Heart right ventricle (tissue), 16 donors: ENCODE measurements at regions not wholly inside any gene's neighbourhood (a gene's known extent, or its start where the extent isn't known, plus 50 kb on each side); places are given as distances from the start of the nearest gene placed in this dataset.

ENCODE experiments used
- ATAC-seq, 8 donors: fragments of 200-7000 bp; cut with Tn5 transposase; one replicate each; pipeline ENCODE4 v1.9.1; 2020; ENCODE audit warnings: mild to moderate bottlenecking in 8 of 8, moderate library complexity in 8 of 8, moderate number of reproducible peaks in 1 of 8
- DNase-seq, 2 donors: peaks; one replicate each; pipeline ENCODE4 v3.0.0-alpha.2; 2020
- H3K27ac ChIP-seq, 10 donors: fragments of 200-600 bp; sonication (generic) in 2 of 10; one replicate each; pipeline versions ENCODE4 v1.5.0 to v1.8.0; 2020 to 2022; ENCODE audit warnings: mild to moderate bottlenecking in 3 of 10
- H3K27me3 ChIP-seq, 7 donors: fragments of 200-600 bp; one replicate each; pipeline ENCODE4 v1.8.0; 2021 to 2022; ENCODE audit warnings: mild to moderate bottlenecking in 2 of 7
- H3K36me3 ChIP-seq, 9 donors: fragments of 200-600 bp; sonication (generic) in 1 of 9; one replicate each; pipeline versions ENCODE4 v1.5.0 to v1.8.0; 2020 to 2022; ENCODE audit warnings: mild to moderate bottlenecking in 2 of 9
- H3K4me1 ChIP-seq, 9 donors: fragments of 200-600 bp; sonication (generic) in 1 of 9; one replicate each; pipeline versions ENCODE4 v1.5.0 to v1.8.0; 2020 to 2022; ENCODE audit warnings: mild to moderate bottlenecking in 4 of 9
- H3K4me3 ChIP-seq, 10 donors: fragments of 200-600 bp; sonication (generic) in 2 of 10; one replicate each; pipeline versions ENCODE4 v1.5.0 to v1.8.0; 2020 to 2022; ENCODE audit warnings: mild to moderate bottlenecking in 7 of 10, moderate library complexity in 2 of 10
- H3K9me3 ChIP-seq, 11 donors: fragments of 200-600 bp in 10 of 11; sonication (generic) in 2 of 11; one replicate each; pipeline versions ENCODE4 v1.5.0 to v1.8.0; 2013 to 2022; ENCODE audit warnings: mild to moderate bottlenecking in 2 of 11, control low read depth in 1 of 11, moderate library complexity in 1 of 11
- CTCF ChIP-seq, 9 donors: fragments of 200-600 bp; sonication (generic) in 2 of 9; IDR thresholded peaks; one replicate each; pipeline versions ENCODE4 v1.5.0 to v1.8.0; 2021 to 2022; ENCODE audit warnings: antibody characterized with exemption in 9 of 9, mild to moderate bottlenecking in 5 of 9, moderate library complexity in 1 of 9
- WGBS, 2 donors: extraction: QIAGEN DNeasy Blood & Tissue Kit; methylation state at CpG; one replicate each; pipeline ENCODE4 v1.1.7; 2013; ENCODE audit warnings: inconsistent platforms in 1 of 2; 5-methylcytosine and 5-hydroxymethylcytosine counted together
- intact Hi-C, 10 donors: fragments of 100-400 bp; cut with DNase I; formaldehyde crosslinking; loops; one replicate each; pipeline versions ENCODE4 v1.11.1 to v1.14.2; 2022
- donor health status: Arrhythmogenic right ventricular cardiomyopathy.
- donor health status: ischemic (EF 13 %, LVEDD 7.1; RV severe dilation, severe dysfunction).
- donor health status: healthy with polysubstance abuse.
- donor health status: DM: no; HTN: yes; CAD: no.
- donor health status: DM: no; HTN: no; CAD: no.
- donor health status: ischemic (EF 25% LVEDD 6.9; RV normal size, moderate dysfunction).
- donor health status: ischemic (EF 25% LVEDD 5.7; RV mildly dilated, moderate dysfunction).
- donor health status: healthy.
- donor health status: DM: yes; HTN: yes; CAD: no.
- donor health status: Ischemic cardiomyopathy.
- donor health status: ischemic (EF 35%, LVEDD 5.7; RV mildly dilated, moderate dysfunction).
- donor health status: nonischemic (EF 11% LVEDD 7.7; RV severe dilation, severe dysfunction).
- donor health status: DM: yes; HTN: yes; CAD: no.
- donor health status: PGD.
- donor health status: ischemic (EF 29% LVEDD 5.4; RV normal size, mild dysfunction).
- donor health status: nonischemic (EF 23%, LVEDD 6.1; RV moderate dilation, normal function).

- WGBS, 2 donors, result 89 to 95% methylated on average over 10 of the region's 10 CpGs
- Histone ChIP-seq H3K27me3 (no peaks in the 10 kb centered on the region), H3K4me1 (peaks cover 0 to 20% (median 5%) of the 10 kb centered on the region in 9 donors), H3K36me3 (no peaks in the 10 kb centered on the region), H3K4me3 (no peak overlapping the region), H3K9me3 (no peaks in the 10 kb centered on the region), H3K27ac (no peak overlapping the region)
- no peak for DNase-seq
- ATAC-seq, result peak in 3 of 8 donors; percentile 11 to 55 (median 25)
- intact Hi-C loops, result loop anchor here in 1 of 10 donors (10.0 kb wide), 1 partner anchor 137 kb away; no protein-coding TSS in a partner anchor
- no peak for TF ChIP-seq CTCF (IDR thresholded peaks at IDR 0.05)
Observed at GRCh38 chr6:163731215-163732013, 316.9 kb downstream of the QKI start.

DNA sequence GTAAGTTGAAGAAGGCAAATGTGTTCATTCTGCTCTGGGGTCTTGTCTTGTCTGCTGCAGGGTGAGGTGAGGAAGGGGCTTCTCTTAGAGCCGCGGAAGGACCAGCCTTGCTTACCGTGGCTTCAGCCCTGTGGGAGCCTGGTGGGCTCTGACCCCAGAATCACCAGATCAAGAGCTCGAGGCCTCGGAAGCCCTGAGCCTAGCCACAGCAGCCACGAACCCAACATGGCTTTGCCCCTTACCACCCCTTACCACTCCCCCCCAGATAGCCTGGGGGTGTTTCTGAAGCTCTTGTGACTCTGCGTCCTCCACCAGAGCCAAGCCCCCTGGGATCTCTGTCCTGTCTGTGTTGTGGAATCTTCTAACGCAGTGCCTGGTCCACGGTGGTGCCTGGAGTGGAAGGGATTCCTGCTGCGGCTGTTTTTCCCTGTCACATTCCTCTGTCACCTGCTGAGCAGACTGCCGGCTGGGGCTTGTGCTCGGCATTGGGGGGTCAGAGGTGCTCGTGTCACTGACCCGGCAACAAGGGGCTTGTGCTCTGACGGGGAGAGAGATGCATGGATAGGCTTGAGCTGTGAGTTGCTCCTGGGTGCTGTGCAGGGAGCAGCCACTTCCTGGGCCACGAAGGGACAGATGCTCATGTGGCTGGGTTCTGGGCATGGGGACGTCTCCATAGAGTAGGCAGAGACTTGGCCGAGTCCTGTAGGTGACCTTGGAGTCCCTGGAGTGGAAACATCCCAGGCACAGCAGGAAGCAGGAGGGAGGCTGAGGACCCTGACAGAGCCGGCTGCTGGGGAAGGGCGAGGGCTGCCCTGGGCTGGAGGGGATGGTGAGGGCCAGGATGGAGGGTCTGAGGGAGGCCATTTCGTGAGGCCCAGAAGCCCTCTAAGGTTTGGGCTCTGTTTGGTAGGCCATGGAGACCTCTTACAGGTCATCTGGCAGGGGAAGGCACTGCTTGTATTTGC lies 316.0 kb downstream of the QKI start:
- Histone ChIP-seq H3K27ac (no peak overlapping the region), H3K9me3 (no peaks in the 10 kb centered on the region), H3K27me3 (no peaks in the 10 kb centered on the region), H3K4me3 (no peak overlapping the region), H3K36me3 (no peaks in the 10 kb centered on the region), H3K4me1 (peaks cover 0 to 20% (median 5%) of the 10 kb centered on the region in 9 donors)
- no peak for TF ChIP-seq CTCF (IDR thresholded peaks at IDR 0.05)
- intact Hi-C loops, result loop anchor here in 1 of 10 donors (10.0 kb wide), 1 partner anchor 136 kb away; no protein-coding TSS in a partner anchor
- ATAC-seq, result peak in 5 of 8 donors; percentile 7 to 46 (median 17)
- 84 to 89% methylated on average over 21 of the region's 21 CpGs for WGBS, 2 donors
- no peak for DNase-seq

- DNase-seq, result no peak
- Histone ChIP-seq H3K9me3 (no peaks in the 10 kb centered on the region), H3K4me1 (peaks cover 0 to 20% (median 5%) of the 10 kb centered on the region in 9 donors), H3K4me3 (no peak overlapping the region), H3K27me3 (no peaks in the 10 kb centered on the region), H3K36me3 (no peaks in the 10 kb centered on the region), H3K27ac (no peak overlapping the region)
- intact Hi-C loops, result loop anchor here in 1 of 10 donors (10.0 kb wide), 1 partner anchor 304 kb away; no protein-coding TSS in a partner anchor
- WGBS, 2 donors, result 89 to 94% methylated on average over 16 of the region's 16 CpGs
- no peak for TF ChIP-seq CTCF (IDR thresholded peaks at IDR 0.05)
- ATAC-seq, result no peak
Observed at GRCh38 chr6:163729127-163729872, 314.8 kb downstream of the QKI start.
